H9 (cell line): ENCODE measurements at regions not wholly inside any gene's neighbourhood (a gene's known extent, or its start where the extent isn't known, plus 50 kb on each side); places are given as distances from the start of the nearest gene placed in this dataset.

Experiments
- DNase-seq: peaks from one replicate; pipeline ENCODE4 v3.0.0-alpha.2; 2017
- H2AFZ ChIP-seq: one replicate; pipeline ENCODE4 v1.6.1; 2013; ENCODE audit warnings: mild to moderate bottlenecking, low read length, control low read depth, moderate library complexity
- H2AK5ac ChIP-seq: 2 replicates; pipeline ENCODE4 v1.6.1; 2013; ENCODE audit warnings: low read length, control low read depth, mixed read lengths; ENCODE audit not compliant: insufficient read length
- H2BK120ac ChIP-seq: one replicate; pipeline ENCODE4 v1.6.1; 2013; ENCODE audit warnings: low read depth, mild to moderate bottlenecking, low read length, control low read depth, inconsistent platforms; ENCODE audit not compliant: poor library complexity, severe bottlenecking
- H2BK12ac ChIP-seq: 2 replicates; pipeline ENCODE4 v1.6.1; 2013; ENCODE audit warnings: low read length, control low read depth, mixed read lengths, low read depth; ENCODE audit not compliant: insufficient read length
- H2BK15ac ChIP-seq: 2 replicates; pipeline ENCODE4 v1.6.1; 2013; ENCODE audit warnings: low read depth, low read length, control low read depth
- H2BK20ac ChIP-seq: one replicate; pipeline ENCODE4 v1.6.1; 2013; ENCODE audit warnings: low read depth, mild to moderate bottlenecking, low read length, control low read depth, inconsistent platforms; ENCODE audit not compliant: poor library complexity, severe bottlenecking
- H2BK5ac ChIP-seq: 2 replicates; pipeline ENCODE4 v1.6.1; 2013; ENCODE audit warnings: low read length, control low read depth, mixed read lengths; ENCODE audit not compliant: insufficient read length
- H3K14ac ChIP-seq: 2 replicates; pipeline ENCODE4 v1.6.1; 2013; ENCODE audit warnings: low read length, control low read depth; ENCODE audit not compliant: insufficient read depth
- H3K18ac ChIP-seq: 2 replicates; pipeline ENCODE4 v1.6.1; 2013; ENCODE audit warnings: low read depth, mild to moderate bottlenecking, mixed read lengths, low read length, control low read depth; ENCODE audit not compliant: insufficient read length
- H3K23ac ChIP-seq: 2 replicates; pipeline ENCODE4 v1.6.1; 2013; ENCODE audit warnings: low read length, control low read depth, mixed read lengths, low read depth; ENCODE audit not compliant: insufficient read length
- H3K23me2 ChIP-seq: 2 replicates; pipeline ENCODE4 v1.6.1; 2013; ENCODE audit warnings: low read depth, mild to moderate bottlenecking, mixed read lengths, low read length, control low read depth; ENCODE audit not compliant: insufficient read length, poor library complexity, severe bottlenecking
- H3K27ac ChIP-seq: 2 replicates; pipeline ENCODE4 v1.5.1; 2013; ENCODE audit warnings: low read length, control low read depth, mixed read lengths, low read depth; ENCODE audit not compliant: insufficient read length
- H3K27me3 ChIP-seq: 2 replicates; pipeline ENCODE4 v1.6.1; 2013; ENCODE audit warnings: low read length, control low read depth, inconsistent platforms; ENCODE audit not compliant: insufficient read depth
- H3K4ac ChIP-seq: 2 replicates; pipeline ENCODE4 v1.6.1; 2013; ENCODE audit warnings: low read depth, mild to moderate bottlenecking, control low read depth, inconsistent platforms, low read length, moderate library complexity
- H3K4me1 ChIP-seq: 2 replicates; pipeline ENCODE4 v1.6.1; 2013; ENCODE audit warnings: low read length, control low read depth, inconsistent platforms; ENCODE audit not compliant: insufficient read depth
- H3K4me2 ChIP-seq: 2 replicates; pipeline ENCODE4 v1.6.1; 2013; ENCODE audit warnings: low read length, control low read depth, mixed read lengths; ENCODE audit not compliant: insufficient read length, insufficient read depth
- H3K56ac ChIP-seq: 2 replicates; pipeline ENCODE4 v1.6.1; 2013; ENCODE audit warnings: low read depth, mild to moderate bottlenecking, mixed read lengths, low read length, control low read depth; ENCODE audit not compliant: insufficient read length
- H3K79me1 ChIP-seq: 2 replicates; pipeline ENCODE4 v1.6.1; 2013; ENCODE audit warnings: low read depth, mild to moderate bottlenecking, moderate library complexity, low read length, control low read depth, inconsistent platforms; ENCODE audit not compliant: insufficient read depth, poor library complexity, severe bottlenecking
- H3K79me2 ChIP-seq: 2 replicates; pipeline ENCODE4 v1.6.1; 2013; ENCODE audit warnings: low read length, control low read depth, inconsistent platforms; ENCODE audit not compliant: insufficient read depth
- H3K9ac ChIP-seq: 2 replicates; pipeline ENCODE4 v1.6.1; 2013; ENCODE audit warnings: low read length, control low read depth, mixed read lengths; ENCODE audit not compliant: insufficient read length; ENCODE audit errors: extremely low read depth
- H3K9me3 ChIP-seq: one replicate; pipeline ENCODE4 v1.6.1; 2013; ENCODE audit warnings: low read depth, low read length, inconsistent platforms; ENCODE audit not compliant: control insufficient read depth
- H3T11ph ChIP-seq: one replicate; pipeline ENCODE4 v1.6.1; 2013; ENCODE audit warnings: mild to moderate bottlenecking, low read length, control low read depth, inconsistent platforms
- H4K20me1 ChIP-seq: one replicate; pipeline ENCODE4 v1.6.1; 2013; ENCODE audit not compliant: control insufficient read depth, insufficient read length, insufficient read depth
- H4K5ac ChIP-seq: 2 replicates; pipeline ENCODE4 v1.6.1; 2013; ENCODE audit warnings: low read depth, mild to moderate bottlenecking, mixed read lengths, low read length, control low read depth; ENCODE audit not compliant: insufficient read length
- H4K8ac ChIP-seq: replicated peaks from 2 replicates; pipeline ENCODE4 v1.6.1; 2013; ENCODE audit warnings: low read length, control low read depth, mixed read lengths, low read depth; ENCODE audit not compliant: insufficient read length
- H4K91ac ChIP-seq: 2 replicates; pipeline ENCODE4 v1.6.1; 2013; ENCODE audit warnings: low read depth, mild to moderate bottlenecking, moderate library complexity, mixed read lengths, low read length, control low read depth; ENCODE audit not compliant: insufficient read length
- H3K27ac Mint-ChIP-seq, 3 experiments: 2 replicates in 2 of 3; 3 replicates in 1 of 3; pipeline ENCODE4 v1.8.0; 2020 to 2021; ENCODE audit warnings: mixed read lengths in 3 of 3, mild to moderate bottlenecking in 1 of 3, moderate library complexity in 1 of 3
- H3K27me3 Mint-ChIP-seq: 2 replicates; pipeline ENCODE4 v1.8.0; 2021; ENCODE audit warnings: low read depth, mild to moderate bottlenecking, moderate library complexity, mixed read lengths
- H3K36me3 Mint-ChIP-seq, 3 experiments: 2 replicates in 2 of 3; 3 replicates in 1 of 3; pipeline ENCODE4 v1.8.0; 2020 to 2021; ENCODE audit warnings: low read depth in 3 of 3, mixed read lengths in 3 of 3; ENCODE audit not compliant: insufficient read depth in 1 of 3
- H3K4me1 Mint-ChIP-seq, 2 experiments: 2 replicates each; pipeline ENCODE4 v1.8.0; 2020; ENCODE audit warnings: mixed read lengths in 2 of 2
- H3K4me3 Mint-ChIP-seq, 2 experiments: 2 replicates in 1 of 2; 3 replicates in 1 of 2; pipeline ENCODE4 v1.8.0; 2020 to 2021; ENCODE audit warnings: mild to moderate bottlenecking in 2 of 2, mixed read lengths in 2 of 2, moderate library complexity in 1 of 2
- H3K9me3 Mint-ChIP-seq, 2 experiments: 2 replicates in 1 of 2; 3 replicates in 1 of 2; pipeline ENCODE4 v1.8.0; 2020; ENCODE audit warnings: mild to moderate bottlenecking in 2 of 2, mixed read lengths in 2 of 2, moderate library complexity in 1 of 2
- WGBS: extraction: QIAGEN DNeasy Blood & Tissue Kit; methylation state at CpG from one replicate; pipeline ENCODE4 v1.1.7; 2013; ENCODE audit warnings: missing lambda C conversion rate, low lambda C conversion rate, mixed read lengths; ENCODE audit not compliant: insufficient read length; ENCODE audit errors: extremely low coverage; 5-methylcytosine and 5-hydroxymethylcytosine counted together
- TF ChIP-seq, protein P1 (sequence below): fragments of 200-600 bp; sonication (generic); conservative IDR thresholded peaks from 3 replicates; pipeline ENCODE4 v1.8.0; 2021; ENCODE audit warnings: antibody characterized with exemption, mild to moderate bottlenecking

DNA sequence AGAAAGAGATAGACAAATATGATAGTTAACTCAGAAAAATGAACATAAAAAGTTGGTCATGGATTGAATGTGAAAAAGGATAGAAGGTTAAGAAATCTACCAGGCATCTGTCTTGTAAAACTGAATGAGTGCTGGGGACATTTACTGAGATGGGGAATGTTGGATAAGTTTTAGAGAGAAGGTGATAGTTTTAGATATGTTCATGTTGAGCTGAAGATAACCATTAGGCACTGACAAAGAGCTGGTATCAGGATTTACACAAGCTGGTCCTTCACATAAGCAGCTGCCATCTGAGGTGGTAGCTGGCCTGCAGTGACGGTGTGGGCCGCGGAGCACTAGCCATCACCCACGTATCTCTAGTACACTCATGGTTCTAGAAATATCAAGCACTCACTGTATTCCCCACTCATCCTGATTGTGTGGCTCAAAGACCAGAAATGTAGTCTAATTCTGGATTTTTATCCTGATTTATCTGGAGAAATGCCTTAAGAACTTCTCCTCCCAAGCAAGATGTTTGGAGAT is 194.4 kb upstream of the KCNJ16 start:
- H3K23me2 ChIP-seq = no peaks in the 10 kb centered on the region
- H3K56ac ChIP-seq = no peak overlapping the region
- TF ChIP-seq, protein P1, sequence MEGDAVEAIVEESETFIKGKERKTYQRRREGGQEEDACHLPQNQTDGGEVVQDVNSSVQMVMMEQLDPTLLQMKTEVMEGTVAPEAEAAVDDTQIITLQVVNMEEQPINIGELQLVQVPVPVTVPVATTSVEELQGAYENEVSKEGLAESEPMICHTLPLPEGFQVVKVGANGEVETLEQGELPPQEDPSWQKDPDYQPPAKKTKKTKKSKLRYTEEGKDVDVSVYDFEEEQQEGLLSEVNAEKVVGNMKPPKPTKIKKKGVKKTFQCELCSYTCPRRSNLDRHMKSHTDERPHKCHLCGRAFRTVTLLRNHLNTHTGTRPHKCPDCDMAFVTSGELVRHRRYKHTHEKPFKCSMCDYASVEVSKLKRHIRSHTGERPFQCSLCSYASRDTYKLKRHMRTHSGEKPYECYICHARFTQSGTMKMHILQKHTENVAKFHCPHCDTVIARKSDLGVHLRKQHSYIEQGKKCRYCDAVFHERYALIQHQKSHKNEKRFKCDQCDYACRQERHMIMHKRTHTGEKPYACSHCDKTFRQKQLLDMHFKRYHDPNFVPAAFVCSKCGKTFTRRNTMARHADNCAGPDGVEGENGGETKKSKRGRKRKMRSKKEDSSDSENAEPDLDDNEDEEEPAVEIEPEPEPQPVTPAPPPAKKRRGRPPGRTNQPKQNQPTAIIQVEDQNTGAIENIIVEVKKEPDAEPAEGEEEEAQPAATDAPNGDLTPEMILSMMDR = no peak
- no peaks in the 10 kb centered on the region for H3K4me1 ChIP-seq
- H3K4me2 ChIP-seq = no peak overlapping the region
- H3K27me3 ChIP-seq = no peaks in the 10 kb centered on the region
- no CpG with 5 or more reads among the region's 4 CpGs for WGBS
- no peak overlapping the region for H3T11ph ChIP-seq
- peaks cover 2 to 3% of the 10 kb centered on the region in 2 experiments; a peak in 4 of 5 replicates for H3K9me3 Mint-ChIP-seq
- no peak overlapping the region for H2BK12ac ChIP-seq
- H3K79me1 ChIP-seq = no peaks in the 10 kb centered on the region
- H2BK15ac ChIP-seq = no peak overlapping the region
- H3K79me2 ChIP-seq = no peaks in the 10 kb centered on the region
- H3K9ac ChIP-seq = no peak overlapping the region
- H3K4me3 Mint-ChIP-seq = no peak overlapping the region
- no peak overlapping the region for H4K5ac ChIP-seq
- no peak overlapping the region for H3K18ac ChIP-seq
- H4K8ac ChIP-seq = no peak overlapping the region
- no peak overlapping the region for H2BK5ac ChIP-seq
- no peak overlapping the region for H2BK20ac ChIP-seq
- H3K27ac ChIP-seq = no peak overlapping the region
- H3K27me3 Mint-ChIP-seq = no peaks in the 10 kb centered on the region
- H3K14ac ChIP-seq = no peak overlapping the region
- H2AFZ ChIP-seq = no peak overlapping the region
- H4K20me1 ChIP-seq = no peaks in the 10 kb centered on the region
- no peak overlapping the region for H4K91ac ChIP-seq
- H2BK120ac ChIP-seq = no peak overlapping the region
- no peak for DNase-seq
- H3K23ac ChIP-seq = no peak overlapping the region
- H3K4ac ChIP-seq = no peak overlapping the region
- no peaks in the 10 kb centered on the region for H3K4me1 Mint-ChIP-seq
- H3K36me3 Mint-ChIP-seq = no peaks in the 10 kb centered on the region
- H2AK5ac ChIP-seq = no peak overlapping the region
- H3K9me3 ChIP-seq = no peaks in the 10 kb centered on the region
- H3K27ac Mint-ChIP-seq = no peak overlapping the region
